Ovary (tissue), 3 donors: ENCODE measurements at regions not wholly inside any gene's neighbourhood (a gene's known extent, or its start where the extent isn't known, plus 50 kb on each side); places are given as distances from the start of the nearest gene placed in this dataset.

Experiments
- EP300 ChIP-seq: sonication (generic); formaldehyde crosslinking; IDR thresholded peaks from one replicate; pipeline ENCODE4 v1.6.1; 2017; ENCODE audit warnings: antibody characterized with exemption
- TF ChIP-seq, protein P1 (sequence below), 3 donors: fragments of 450-650 bp in 2 of 3; fragments of 200-600 bp in 1 of 3; IDR thresholded peaks; one replicate each; pipeline versions ENCODE4 v1.5.1 to v1.8.0; 2016 to 2022; ENCODE audit warnings: antibody characterized with exemption in 3 of 3, mild to moderate bottlenecking in 1 of 3
- donor health status: DM: no; HTN: no; CAD: no.

DNA sequence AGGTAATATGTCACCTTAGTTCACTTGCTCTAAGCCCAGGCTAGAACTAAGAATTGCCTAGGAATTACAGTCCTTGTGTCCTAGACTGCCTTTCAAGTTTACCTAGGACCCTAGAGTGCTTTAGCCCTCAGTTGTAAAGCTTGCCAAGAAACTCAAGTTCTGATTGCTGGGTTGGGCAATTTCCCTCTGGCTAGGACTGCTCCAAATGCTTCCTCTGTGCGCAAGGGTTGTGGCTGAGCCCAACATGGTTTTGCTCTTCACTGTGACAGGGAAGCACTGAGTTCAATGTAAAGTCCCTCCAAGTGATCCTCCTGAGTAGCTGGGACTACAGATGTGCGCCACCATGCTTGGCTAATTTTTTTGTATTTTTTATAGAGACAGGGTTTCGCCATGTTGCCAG lies 102.3 kb upstream of the NEK7 start:
- TF ChIP-seq, protein P1, sequence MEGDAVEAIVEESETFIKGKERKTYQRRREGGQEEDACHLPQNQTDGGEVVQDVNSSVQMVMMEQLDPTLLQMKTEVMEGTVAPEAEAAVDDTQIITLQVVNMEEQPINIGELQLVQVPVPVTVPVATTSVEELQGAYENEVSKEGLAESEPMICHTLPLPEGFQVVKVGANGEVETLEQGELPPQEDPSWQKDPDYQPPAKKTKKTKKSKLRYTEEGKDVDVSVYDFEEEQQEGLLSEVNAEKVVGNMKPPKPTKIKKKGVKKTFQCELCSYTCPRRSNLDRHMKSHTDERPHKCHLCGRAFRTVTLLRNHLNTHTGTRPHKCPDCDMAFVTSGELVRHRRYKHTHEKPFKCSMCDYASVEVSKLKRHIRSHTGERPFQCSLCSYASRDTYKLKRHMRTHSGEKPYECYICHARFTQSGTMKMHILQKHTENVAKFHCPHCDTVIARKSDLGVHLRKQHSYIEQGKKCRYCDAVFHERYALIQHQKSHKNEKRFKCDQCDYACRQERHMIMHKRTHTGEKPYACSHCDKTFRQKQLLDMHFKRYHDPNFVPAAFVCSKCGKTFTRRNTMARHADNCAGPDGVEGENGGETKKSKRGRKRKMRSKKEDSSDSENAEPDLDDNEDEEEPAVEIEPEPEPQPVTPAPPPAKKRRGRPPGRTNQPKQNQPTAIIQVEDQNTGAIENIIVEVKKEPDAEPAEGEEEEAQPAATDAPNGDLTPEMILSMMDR (IDR thresholded peaks at IDR 0.05), result no peak
- no peak for TF ChIP-seq EP300
